Panc1 (cell line): ENCODE measurements at regions not wholly inside any gene's neighbourhood (a gene's known extent, or its start where the extent isn't known, plus 50 kb on each side); places are given as distances from the start of the nearest gene placed in this dataset.

Experiments
- ATAC-seq: fragments of 200-7000 bp; cut with Tn5 transposase; 2 replicates; pipeline ENCODE4 v1.9.1; 2020; ENCODE audit warnings: mild to moderate bottlenecking, moderate library complexity
- BruUV-seq: library from RNA; stranded (reverse); fragments of 400-500 nt; replicated peaks from 2 replicates; lab custom pipeline; 2021; lab: Mats Ljungman, UMichigan
- CTCF ChIA-PET: fragments of 300-600 bp; sonication (Branson Sonifier 250); formaldehyde crosslinking; loops from one replicate; lab custom pipeline; 2022; ENCODE audit warnings: antibody characterized with exemption; lab: Charles Lee
- POLR2A ChIA-PET: fragments of 300-600 bp; sonication (Branson Sonifier 250); formaldehyde crosslinking; loops from one replicate; lab custom pipeline; 2022; ENCODE audit warnings: antibody characterized with exemption; lab: Charles Lee
- DNase-seq: peaks from one replicate; pipeline ENCODE4 v3.0.0-alpha.2; 2010; ENCODE audit warnings: low read depth, low spot score
- H3K27ac ChIP-seq: 2 replicates; pipeline ENCODE4 v1.5.1; 2011; ENCODE audit warnings: mild to moderate bottlenecking, low read length, inconsistent platforms
- H3K27me3 ChIP-seq: fragments of 200-500 bp; sonication (Bioruptor generic); 2 replicates; pipeline ENCODE4 v1.6.0; 2014; ENCODE audit warnings: low read length, inconsistent platforms; ENCODE audit not compliant: control insufficient read depth, insufficient read depth
- H3K36me3 ChIP-seq: fragments of 200-500 bp; sonication (Bioruptor generic); 2 replicates; pipeline ENCODE4 v1.5.1; 2014; ENCODE audit warnings: inconsistent platforms, mild to moderate bottlenecking, low read length, moderate library complexity; ENCODE audit not compliant: control insufficient read depth, insufficient read depth
- H3K4me1 ChIP-seq: 2 replicates; pipeline ENCODE4 v1.5.1; 2011; ENCODE audit warnings: inconsistent platforms, mild to moderate bottlenecking, low read length, moderate library complexity; ENCODE audit not compliant: control insufficient read depth, insufficient read depth
- H3K4me3 ChIP-seq, 2 experiments: 2 replicates each; pipeline ENCODE4 v1.5.1; 2011 to 2012; ENCODE audit warnings: low read depth in 2 of 2, low read length in 2 of 2, mild to moderate bottlenecking in 2 of 2, inconsistent platforms in 1 of 2, moderate library complexity in 1 of 2
- H3K9me3 ChIP-seq: fragments of 200-500 bp; sonication (Bioruptor generic); 2 replicates; pipeline ENCODE4 v1.5.1; 2014; ENCODE audit warnings: low read depth, mild to moderate bottlenecking, inconsistent platforms, low read length, moderate library complexity; ENCODE audit not compliant: control insufficient read depth, insufficient read depth
- CTCF ChIP-seq: fragments of 450-650 bp; IDR thresholded peaks from 2 replicates; pipeline ENCODE4 v1.5.1; 2017; ENCODE audit warnings: mild to moderate bottlenecking
- POLR2AphosphoS5 ChIP-seq: IDR thresholded peaks from 2 replicates; pipeline ENCODE4 v1.6.1; 2012; ENCODE audit warnings: mild to moderate bottlenecking, low read depth, low read length, moderate library complexity
- REST ChIP-seq, 2 experiments: IDR thresholded peaks; 2 replicates each; pipeline ENCODE4 v1.6.1; 2011 to 2012; ENCODE audit warnings: low read depth in 2 of 2, control low read depth in 1 of 2, low read length in 1 of 2, mild to moderate bottlenecking in 1 of 2, moderate library complexity in 1 of 2; ENCODE audit not compliant: insufficient read depth in 1 of 2
- SIN3A ChIP-seq: IDR thresholded peaks from 2 replicates; pipeline ENCODE4 v1.6.1; 2012; ENCODE audit warnings: low read depth, mild to moderate bottlenecking, low read length, moderate library complexity, borderline replicate concordance; ENCODE audit not compliant: insufficient read depth
- TCF7L2 ChIP-seq: IDR thresholded peaks from 2 replicates; pipeline ENCODE4 v1.6.1; 2011; ENCODE audit warnings: mild to moderate bottlenecking, low read depth, low read length, inconsistent platforms
- in situ Hi-C: cut with HindIII; loops from 2 replicates; pipeline ENCODE4 v1.10.0; 2016; ENCODE audit warnings: low sequenced_read_pairs, low pct_unique_long_range_greater_than_20kb
- intact Hi-C: fragments of 100-400 bp; cut with micrococcal nuclease; formaldehyde crosslinking; loops from one replicate; pipeline ENCODE4 v1.10.0; 2022; ENCODE audit not compliant: unreplicated experiment

DNA sequence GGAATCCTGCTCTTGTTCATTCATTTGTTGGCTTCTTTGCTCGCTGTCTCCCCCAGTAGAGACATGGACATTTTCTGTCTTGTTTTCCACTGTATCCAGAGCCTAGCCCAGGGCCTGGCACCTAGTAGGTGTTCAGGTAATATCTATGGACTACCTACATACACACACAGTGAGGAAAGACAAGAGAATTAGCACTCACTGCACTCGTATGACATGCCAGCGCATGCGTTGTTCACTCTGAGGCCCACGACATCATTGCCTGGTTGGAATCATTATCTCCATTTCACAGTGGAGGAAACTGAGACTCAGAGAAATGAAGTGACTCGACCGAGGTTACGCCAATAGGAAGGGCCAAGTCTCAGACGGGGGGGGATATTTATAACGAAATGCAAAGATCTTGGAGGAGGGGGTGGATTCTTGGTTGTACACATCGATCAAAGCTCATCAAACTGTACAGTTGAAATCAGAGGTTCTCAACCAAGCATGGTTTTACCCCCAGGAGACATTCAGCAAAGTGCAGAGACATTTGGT, 140.1 kb upstream of the PTPN1 start:
- Histone ChIP-seq H3K27me3 (no peaks in the 10 kb centered on the region), H3K4me1 (peaks cover 8% of the 10 kb centered on the region), H3K4me3 (no peak overlapping the region), H3K27ac (no peak overlapping the region), H3K36me3 (no peaks in the 10 kb centered on the region), H3K9me3 (no peaks in the 10 kb centered on the region)
- no peak for TF ChIP-seq POLR2AphosphoS5
- TF ChIP-seq TCF7L2, result no peak
- TF ChIP-seq REST (IDR thresholded peaks at IDR 0.05; ENCODE audit: insufficient read depth in 1 of 2, low read depth in 2 of 2, low read length in 1 of 2), result no peak
- TF ChIP-seq CTCF, result no peak
- no peak for TF ChIP-seq SIN3A
- ATAC-seq, result no peak
- intact Hi-C loops, result no loop called here
- no peak for DNase-seq
- BruUV-seq, result no TSS peak
- ChIA-PET POLR2A (interaction anchor here (0.5 to 0.6 kb wide), 2 partner anchors 41 to 1080 kb away, joined by 3 to 7 read pairs; no protein-coding TSS in a partner anchor), CTCF (no interaction called here)
- in situ Hi-C loops, result no loop called here

DNA sequence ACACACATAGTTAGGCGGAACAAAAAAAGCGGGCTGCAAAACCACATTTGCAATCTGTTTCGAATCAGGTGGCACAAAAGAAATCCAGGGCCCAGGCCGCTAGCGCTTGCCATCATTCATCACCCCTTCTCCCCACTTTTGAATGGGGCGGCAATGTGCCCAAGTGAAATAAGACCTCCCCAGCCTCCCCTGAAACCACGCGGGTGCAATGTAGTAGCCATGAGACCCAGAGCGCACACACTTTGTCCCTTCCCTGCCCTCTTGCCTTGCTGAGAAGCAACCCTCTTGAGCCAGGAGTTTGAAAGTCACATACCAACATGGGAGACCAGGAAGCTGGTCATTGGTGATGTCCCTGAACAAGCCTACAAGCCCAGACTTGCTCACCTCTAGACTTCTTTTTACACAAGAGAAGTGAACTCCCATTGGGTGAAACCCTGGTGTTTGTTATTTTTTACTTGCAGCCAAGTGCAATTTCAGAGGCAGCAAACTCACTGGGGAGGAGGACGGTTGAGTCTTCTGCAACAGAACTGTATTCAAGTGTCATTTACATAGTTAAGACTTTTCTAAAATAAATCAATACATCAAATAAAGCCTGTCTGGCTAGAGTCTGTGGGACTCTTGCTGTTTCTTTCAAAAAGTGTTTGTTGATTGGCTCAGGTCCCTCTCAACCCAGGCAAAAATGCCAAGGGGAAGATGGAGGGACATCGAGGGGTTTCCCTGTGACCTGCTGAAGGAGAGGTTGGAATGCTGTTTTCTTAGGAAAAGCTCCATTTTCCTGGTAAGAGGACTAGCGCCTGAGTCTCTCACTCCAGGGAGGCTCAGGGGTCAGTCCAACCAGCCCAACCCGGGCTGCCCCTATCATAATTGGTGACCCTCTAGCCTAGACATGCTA, 138.1 kb upstream of the PTPN1 start:
- no peaks in the 10 kb centered on the region for H3K36me3 ChIP-seq
- TF ChIP-seq REST (IDR thresholded peaks at IDR 0.05; ENCODE audit: insufficient read depth in 1 of 2, low read depth in 2 of 2, low read length in 1 of 2) (no peak), CTCF (no peak), POLR2AphosphoS5 (no peak), SIN3A (no peak), TCF7L2 (no peak)
- BruUV-seq, result no TSS peak
- CTCF ChIA-PET, result no interaction called here
- DNase-seq (no peak), ATAC-seq (no peak)
- POLR2A ChIA-PET, result no interaction called here
- no peaks in the 10 kb centered on the region for H3K27me3 ChIP-seq
- no peak overlapping the region for H3K4me3 ChIP-seq
- no peak overlapping the region for H3K27ac ChIP-seq
- in situ Hi-C loops (no loop called here), intact Hi-C loops (no loop called here)
- H3K9me3 ChIP-seq, result no peaks in the 10 kb centered on the region
- peaks cover 13% of the 10 kb centered on the region for H3K4me1 ChIP-seq
